HepG2 (cell line): ENCODE measurements at regions not wholly inside any gene's neighbourhood (a gene's known extent, or its start where the extent isn't known, plus 50 kb on each side); places are given as distances from the start of the nearest gene placed in this dataset.

Experiments
- ESRRA ChIP-seq: sonication (generic); formaldehyde crosslinking; IDR thresholded peaks from 2 replicates; pipeline ENCODE4 v1.5.1; 2020; ENCODE audit warnings: mild to moderate bottlenecking, low read depth, missing genetic modification reagents
- NFRKB ChIP-seq: fragments of 450-650 bp; IDR thresholded peaks from 2 replicates; pipeline ENCODE4 v1.6.1; 2017
- SETDB1 ChIP-seq: sonication (generic); formaldehyde crosslinking; IDR thresholded peaks from 2 replicates; pipeline ENCODE4 v1.5.1; 2020; ENCODE audit warnings: missing genetic modification reagents, mild to moderate bottlenecking, borderline replicate concordance
- SUZ12 ChIP-seq: fragments of 150-350 bp; IDR thresholded peaks from 2 replicates; pipeline ENCODE4 v1.6.1; 2014; ENCODE audit warnings: low read depth, low read length
- ZNF3 ChIP-seq: IDR thresholded peaks from 2 replicates; pipeline ENCODE4 v1.7.0; 2017; ENCODE audit warnings: inconsistent platforms
- ZNF709 ChIP-seq: sonication (generic); formaldehyde crosslinking; IDR thresholded peaks from 2 replicates; pipeline ENCODE4 v1.5.0; 2020; ENCODE audit warnings: mild to moderate bottlenecking, missing genetic modification reagents
- ZNF781 ChIP-seq: sonication (generic); formaldehyde crosslinking; IDR thresholded peaks from 2 replicates; pipeline ENCODE4 v1.5.1; 2020; ENCODE audit warnings: borderline replicate concordance, mild to moderate bottlenecking, missing genetic modification reagents; ENCODE audit errors: not compliant biosample characterization
- TF ChIP-seq, protein P1 (sequence below): sonication (generic); formaldehyde crosslinking; IDR thresholded peaks from 2 replicates; pipeline ENCODE4 v1.4.0; 2020; ENCODE audit warnings: missing genetic modification reagents
- TF ChIP-seq, protein P2 (sequence below), 2 experiments: sonication (generic) in 1 of 2; formaldehyde crosslinking in 1 of 2; IDR thresholded peaks; 2 replicates each; pipeline versions ENCODE4 v1.4.0 to v1.6.1; 2016 to 2020; ENCODE audit warnings: borderline replicate concordance in 1 of 2, low read depth in 1 of 2, mild to moderate bottlenecking in 1 of 2, missing genetic modification reagents in 1 of 2
- TF ChIP-seq, protein P3 (sequence below): sonication (generic); formaldehyde crosslinking; IDR thresholded peaks from 2 replicates; pipeline ENCODE4 v1.8.1; 2023; ENCODE audit warnings: mild to moderate bottlenecking, missing genetic modification reagents
- TF ChIP-seq, protein P4 (sequence below): sonication (generic); formaldehyde crosslinking; IDR thresholded peaks from 2 replicates; pipeline ENCODE4 v1.5.0; 2020; ENCODE audit warnings: mild to moderate bottlenecking, missing genetic modification reagents, moderate library complexity
- TF ChIP-seq, protein P5 (sequence below): sonication (generic); formaldehyde crosslinking; IDR thresholded peaks from 2 replicates; pipeline ENCODE4 v1.8.1; 2023; ENCODE audit warnings: mild to moderate bottlenecking, missing genetic modification reagents, borderline replicate concordance

DNA sequence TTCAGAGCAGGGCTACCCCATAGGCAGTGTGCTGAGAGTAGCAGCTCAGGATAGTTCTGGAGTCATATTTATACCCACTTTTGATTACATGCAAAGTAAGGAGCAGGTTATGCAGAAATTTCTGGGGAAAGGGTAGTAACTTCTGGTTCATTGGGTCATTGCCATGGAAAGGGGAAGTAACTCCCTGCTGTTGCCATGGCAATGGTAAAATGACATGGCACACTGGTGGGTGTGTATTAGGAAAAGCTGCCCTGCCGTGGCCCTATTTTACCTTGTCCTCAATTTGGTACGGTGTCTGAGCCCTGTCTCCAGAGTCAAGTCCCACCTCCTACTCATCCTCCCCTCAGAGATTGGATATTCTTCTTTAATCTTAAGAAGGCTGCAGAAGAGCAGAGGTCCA lies 526.7 kb upstream of the TYRP1 start:
- no peak for TF ChIP-seq NFRKB
- no peak for TF ChIP-seq ZNF781 (CRISPR knock-in tag)
- no peak for TF ChIP-seq ZNF3
- no peak for TF ChIP-seq ESRRA
- no peak for TF ChIP-seq SETDB1 (CRISPR knock-in tag)
- TF ChIP-seq, protein P1, sequence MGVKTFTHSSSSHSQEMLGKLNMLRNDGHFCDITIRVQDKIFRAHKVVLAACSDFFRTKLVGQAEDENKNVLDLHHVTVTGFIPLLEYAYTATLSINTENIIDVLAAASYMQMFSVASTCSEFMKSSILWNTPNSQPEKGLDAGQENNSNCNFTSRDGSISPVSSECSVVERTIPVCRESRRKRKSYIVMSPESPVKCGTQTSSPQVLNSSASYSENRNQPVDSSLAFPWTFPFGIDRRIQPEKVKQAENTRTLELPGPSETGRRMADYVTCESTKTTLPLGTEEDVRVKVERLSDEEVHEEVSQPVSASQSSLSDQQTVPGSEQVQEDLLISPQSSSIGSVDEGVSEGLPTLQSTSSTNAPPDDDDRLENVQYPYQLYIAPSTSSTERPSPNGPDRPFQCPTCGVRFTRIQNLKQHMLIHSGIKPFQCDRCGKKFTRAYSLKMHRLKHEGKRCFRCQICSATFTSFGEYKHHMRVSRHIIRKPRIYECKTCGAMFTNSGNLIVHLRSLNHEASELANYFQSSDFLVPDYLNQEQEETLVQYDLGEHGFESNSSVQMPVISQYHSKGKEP (CRISPR knock-in tag): no peak
- TF ChIP-seq, protein P2, sequence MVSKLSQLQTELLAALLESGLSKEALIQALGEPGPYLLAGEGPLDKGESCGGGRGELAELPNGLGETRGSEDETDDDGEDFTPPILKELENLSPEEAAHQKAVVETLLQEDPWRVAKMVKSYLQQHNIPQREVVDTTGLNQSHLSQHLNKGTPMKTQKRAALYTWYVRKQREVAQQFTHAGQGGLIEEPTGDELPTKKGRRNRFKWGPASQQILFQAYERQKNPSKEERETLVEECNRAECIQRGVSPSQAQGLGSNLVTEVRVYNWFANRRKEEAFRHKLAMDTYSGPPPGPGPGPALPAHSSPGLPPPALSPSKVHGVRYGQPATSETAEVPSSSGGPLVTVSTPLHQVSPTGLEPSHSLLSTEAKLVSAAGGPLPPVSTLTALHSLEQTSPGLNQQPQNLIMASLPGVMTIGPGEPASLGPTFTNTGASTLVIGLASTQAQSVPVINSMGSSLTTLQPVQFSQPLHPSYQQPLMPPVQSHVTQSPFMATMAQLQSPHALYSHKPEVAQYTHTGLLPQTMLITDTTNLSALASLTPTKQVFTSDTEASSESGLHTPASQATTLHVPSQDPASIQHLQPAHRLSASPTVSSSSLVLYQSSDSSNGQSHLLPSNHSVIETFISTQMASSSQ (IDR thresholded peaks at IDR 0.05; ENCODE audit: low read depth): no peak
- TF ChIP-seq, protein P2 (CRISPR knock-in tag; IDR thresholded peaks at IDR 0.05; ENCODE audit: borderline replicate concordance): no peak
- TF ChIP-seq, protein P3, sequence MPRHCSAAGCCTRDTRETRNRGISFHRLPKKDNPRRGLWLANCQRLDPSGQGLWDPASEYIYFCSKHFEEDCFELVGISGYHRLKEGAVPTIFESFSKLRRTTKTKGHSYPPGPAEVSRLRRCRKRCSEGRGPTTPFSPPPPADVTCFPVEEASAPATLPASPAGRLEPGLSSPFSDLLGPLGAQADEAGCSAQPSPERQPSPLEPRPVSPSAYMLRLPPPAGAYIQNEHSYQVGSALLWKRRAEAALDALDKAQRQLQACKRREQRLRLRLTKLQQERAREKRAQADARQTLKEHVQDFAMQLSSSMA: no peak
- TF ChIP-seq SUZ12: no peak
- TF ChIP-seq, protein P4, sequence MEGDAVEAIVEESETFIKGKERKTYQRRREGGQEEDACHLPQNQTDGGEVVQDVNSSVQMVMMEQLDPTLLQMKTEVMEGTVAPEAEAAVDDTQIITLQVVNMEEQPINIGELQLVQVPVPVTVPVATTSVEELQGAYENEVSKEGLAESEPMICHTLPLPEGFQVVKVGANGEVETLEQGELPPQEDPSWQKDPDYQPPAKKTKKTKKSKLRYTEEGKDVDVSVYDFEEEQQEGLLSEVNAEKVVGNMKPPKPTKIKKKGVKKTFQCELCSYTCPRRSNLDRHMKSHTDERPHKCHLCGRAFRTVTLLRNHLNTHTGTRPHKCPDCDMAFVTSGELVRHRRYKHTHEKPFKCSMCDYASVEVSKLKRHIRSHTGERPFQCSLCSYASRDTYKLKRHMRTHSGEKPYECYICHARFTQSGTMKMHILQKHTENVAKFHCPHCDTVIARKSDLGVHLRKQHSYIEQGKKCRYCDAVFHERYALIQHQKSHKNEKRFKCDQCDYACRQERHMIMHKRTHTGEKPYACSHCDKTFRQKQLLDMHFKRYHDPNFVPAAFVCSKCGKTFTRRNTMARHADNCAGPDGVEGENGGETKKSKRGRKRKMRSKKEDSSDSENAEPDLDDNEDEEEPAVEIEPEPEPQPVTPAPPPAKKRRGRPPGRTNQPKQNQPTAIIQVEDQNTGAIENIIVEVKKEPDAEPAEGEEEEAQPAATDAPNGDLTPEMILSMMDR (CRISPR knock-in tag): no peak
- TF ChIP-seq ZNF709 (CRISPR knock-in tag): no peak
- TF ChIP-seq, protein P5, sequence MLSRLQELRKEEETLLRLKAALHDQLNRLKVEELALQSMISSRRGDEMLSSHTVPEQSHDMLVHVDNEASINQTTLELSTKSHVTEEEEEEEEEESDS (CRISPR knock-in tag): no peak
